ENCODE measurements at regions not wholly inside any gene's neighbourhood (a gene's known extent, or its start where the extent isn't known, plus 50 kb on each side); places are given as distances from the start of the nearest gene placed in this dataset.
A peak's percentile ranks its signal among the peaks of the same experiment; 100 is the strongest.

GRCh38 chr14:71320107-71320733 lies 413.0 kb downstream of the PCNX1 start, which contains the start of gene SIPA1L1 (continued):
- TF ChIP-seq CHAMP1 (IDR thresholded peaks at IDR 0.05) (no peak), RBBP5 (IDR thresholded peaks at IDR 0.05; ENCODE audit: borderline replicate concordance, insufficient read depth, low read length, poor library complexity, severe bottlenecking) (no peak), HINFP (tag; conservative IDR thresholded peaks at IDR 0.05; ENCODE audit: low read depth) (no peak), TSHZ1 (CRISPR knock-in tag; IDR thresholded peaks at IDR 0.05) (no peak), ZNF253 (CRISPR knock-in tag; conservative IDR thresholded peaks at IDR 0.05) (no peak), MYC (IDR thresholded peaks at IDR 0.05; ENCODE audit: low read depth, low read length) (peak; percentile 14; the same call in 1 of the 2 replicates), MYC (CRISPR knock-in tag; IDR thresholded peaks at IDR 0.05; ENCODE audit: borderline replicate concordance, low read depth) (no peak), ZNF778 (CRISPR knock-in tag; IDR thresholded peaks at IDR 0.05) (no peak), POLR3A (IDR thresholded peaks at IDR 0.05; ENCODE audit: borderline replicate concordance, extremely low read depth, insufficient read depth, insufficient read length) (no peak), HNRNPUL1 (IDR thresholded peaks at IDR 0.05; ENCODE audit: low read length) (no peak), CBX3 (IDR thresholded peaks at IDR 0.05; ENCODE audit: borderline replicate concordance in 1 of 2, low read length in 2 of 2) (no peak), DEAF1 (CRISPR knock-in tag; IDR thresholded peaks at IDR 0.05) (no peak), MED1 (CRISPR knock-in tag; IDR thresholded peaks at IDR 0.05; ENCODE audit: borderline replicate concordance) (no peak), DIDO1 (tag; IDR thresholded peaks at IDR 0.05; ENCODE audit: low read depth) (no peak), CC2D1A (IDR thresholded peaks at IDR 0.05) (no peak), TBP (optimal IDR thresholded peaks at IDR 0.05; ENCODE audit: low read depth, low read length) (peak; percentile 76), GATAD2B (IDR thresholded peaks at IDR 0.05; ENCODE audit: borderline replicate concordance) (no peak)

Data from K562 (cell line).